Fibroblast of peridontal ligament (primary cell): ENCODE measurements at regions not wholly inside any gene's neighbourhood (a gene's known extent, or its start where the extent isn't known, plus 50 kb on each side); places are given as distances from the start of the nearest gene placed in this dataset.
A peak's percentile ranks its signal among the peaks of the same experiment; 100 is the strongest.

ENCODE experiments used
- DNase-seq: peaks from one replicate; pipeline ENCODE4 v3.0.0-alpha.2; 2010; ENCODE audit errors: extremely low read depth

DNA sequence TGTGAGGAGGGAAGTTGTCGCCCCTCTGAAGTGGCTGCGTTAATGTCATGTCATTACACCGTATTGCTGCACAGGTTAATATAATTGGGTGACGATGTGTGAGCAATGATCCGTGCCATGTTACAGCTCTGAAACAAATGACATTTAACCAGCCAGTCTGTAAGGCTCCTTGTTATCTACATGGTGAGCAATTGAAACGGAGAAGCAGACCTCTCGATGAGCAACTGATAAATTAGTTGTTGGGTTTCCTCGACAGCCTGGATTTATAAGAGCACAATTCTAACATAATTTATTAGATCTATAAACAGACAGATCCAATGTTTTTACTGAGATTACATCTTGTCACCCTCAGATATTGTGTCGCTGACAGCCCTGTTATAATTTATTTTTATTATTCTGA, 49.9 kb upstream of the MAFB start:
- DNase-seq = no peak

DNA sequence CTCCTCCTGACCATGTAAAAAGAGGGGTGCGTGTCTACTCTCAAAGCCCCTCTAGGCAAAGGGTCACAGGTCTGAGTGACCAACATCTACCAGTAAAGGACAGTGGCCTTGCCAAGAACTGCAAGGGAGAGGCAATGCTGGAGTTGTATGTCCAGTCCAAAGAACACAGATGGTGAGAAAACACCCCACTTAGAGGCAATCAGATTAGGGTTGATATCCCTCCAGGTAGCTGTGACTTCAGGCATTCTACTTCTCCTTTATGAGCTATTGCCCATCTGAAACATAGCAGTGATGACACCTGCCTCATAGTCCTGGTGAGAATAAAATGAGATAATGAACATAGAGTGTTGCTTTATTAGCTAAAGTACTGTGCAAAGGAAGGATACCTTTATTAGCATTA, 50.8 kb upstream of the MAFB start:
- DNase-seq = no peak

DNA sequence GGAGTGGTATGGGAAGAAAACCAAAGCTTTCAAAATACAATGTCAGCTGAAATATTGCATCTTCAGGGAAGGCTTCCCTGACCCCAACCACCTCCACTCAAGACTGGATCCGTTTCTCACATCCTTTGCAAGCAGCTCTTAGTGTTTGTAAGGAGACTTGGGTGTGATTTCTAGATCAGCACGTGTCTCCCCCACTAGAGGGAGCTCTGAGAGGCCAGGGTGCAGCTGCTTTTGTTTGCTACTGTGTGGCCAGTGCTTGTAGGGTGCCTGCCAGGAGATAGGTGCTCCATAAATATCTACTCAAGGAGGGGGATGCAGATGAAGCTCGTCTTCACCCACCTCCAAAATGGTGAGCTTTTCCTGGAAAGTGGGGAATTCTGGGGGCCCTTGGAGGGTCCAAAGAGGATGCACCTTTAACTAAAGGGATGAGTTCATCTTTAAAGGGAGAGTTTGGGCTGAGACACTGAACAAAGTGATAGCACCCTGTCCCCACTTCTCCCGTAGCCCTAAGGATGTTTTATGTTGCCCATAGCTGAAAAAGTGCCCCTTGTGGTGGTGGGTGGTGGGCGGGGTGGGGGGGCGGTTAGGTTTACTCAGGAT, 52.6 kb upstream of the MAFB start:
- peak; percentile 34 for DNase-seq

DNA sequence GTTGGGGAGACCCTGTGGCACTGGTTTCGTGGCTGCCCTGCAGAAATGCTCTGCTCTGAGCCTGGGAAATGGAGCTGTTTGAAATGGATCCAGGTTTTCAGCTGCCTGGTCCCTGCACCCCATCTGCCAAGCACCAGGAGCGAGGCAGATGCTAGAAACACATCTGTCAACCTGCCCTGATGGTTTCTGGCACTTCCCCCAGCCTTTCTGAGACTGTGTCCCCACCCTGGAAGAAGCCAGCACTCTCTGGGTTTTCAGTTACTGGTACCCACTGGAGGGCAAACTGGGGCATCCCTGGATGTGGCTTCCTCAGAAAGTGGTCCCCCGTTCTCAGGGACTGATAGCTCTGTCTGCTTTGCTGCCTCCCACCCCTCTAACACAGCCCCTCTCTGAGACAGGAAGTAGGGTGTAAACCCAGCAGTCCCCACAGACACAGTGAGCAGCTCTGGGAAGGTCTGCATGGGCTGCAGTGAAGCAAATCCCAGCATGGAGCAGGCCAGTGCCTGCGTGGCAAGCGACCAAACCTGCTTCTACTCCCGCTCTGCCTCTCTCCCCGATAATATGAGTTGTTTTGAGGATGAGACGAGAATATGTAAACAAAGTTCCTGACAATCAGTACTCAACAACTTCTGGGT, 54.2 kb upstream of the MAFB start:
- no peak for DNase-seq

DNA sequence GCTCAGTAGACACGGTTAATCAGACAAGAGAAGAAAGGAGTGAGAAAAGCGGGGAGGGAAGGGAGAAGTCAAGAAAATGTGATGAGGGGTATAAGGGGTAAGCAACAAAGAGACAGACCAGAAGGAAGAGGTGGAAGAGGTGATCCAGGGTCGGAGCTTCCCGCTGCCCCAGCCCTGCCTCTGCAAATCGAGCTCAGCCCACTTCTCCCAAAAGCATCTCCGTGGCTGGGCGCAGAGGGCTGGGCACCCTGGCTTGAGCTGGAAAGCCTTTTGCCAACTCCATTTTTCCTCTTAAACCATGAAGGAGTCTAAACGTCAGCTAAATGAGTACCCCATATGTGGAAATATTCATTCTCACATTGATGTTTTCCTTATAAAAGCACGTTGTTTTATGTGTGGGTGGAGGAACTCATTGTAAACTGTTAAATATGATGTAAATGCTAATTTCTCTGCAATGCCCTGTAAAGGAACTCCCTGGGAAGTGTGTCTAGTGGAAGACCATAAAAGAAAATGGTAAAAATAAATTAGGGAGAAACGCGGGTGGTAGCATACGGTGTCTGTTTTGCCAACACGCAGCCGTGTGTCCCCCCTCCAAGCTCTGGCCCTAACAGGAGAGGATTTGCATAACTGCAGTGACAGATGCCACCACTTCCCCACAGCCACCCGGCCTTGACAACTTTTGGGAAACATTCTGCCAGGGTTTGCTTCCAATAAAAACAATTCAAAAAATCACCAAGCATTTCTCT, 55.2 kb upstream of the MAFB start:
- DNase-seq = no peak

DNA sequence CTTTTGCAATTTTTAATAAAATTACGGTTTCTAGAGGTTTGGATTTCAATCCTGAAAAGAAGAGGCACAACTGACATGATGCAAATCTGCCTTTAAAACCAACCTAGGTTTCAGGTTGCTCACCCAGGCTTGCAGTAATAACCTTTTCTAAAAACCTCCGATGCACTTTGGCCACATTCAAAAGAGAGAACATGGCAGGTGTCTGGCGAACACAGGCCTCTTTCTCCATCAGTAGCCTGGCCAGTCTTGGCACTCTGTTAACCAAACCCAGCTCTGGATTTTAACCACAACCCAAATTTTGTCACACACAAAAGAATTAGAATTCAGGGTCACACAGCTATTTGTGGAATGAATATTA, 55.8 kb upstream of the MAFB start:
- DNase-seq = no peak

DNA sequence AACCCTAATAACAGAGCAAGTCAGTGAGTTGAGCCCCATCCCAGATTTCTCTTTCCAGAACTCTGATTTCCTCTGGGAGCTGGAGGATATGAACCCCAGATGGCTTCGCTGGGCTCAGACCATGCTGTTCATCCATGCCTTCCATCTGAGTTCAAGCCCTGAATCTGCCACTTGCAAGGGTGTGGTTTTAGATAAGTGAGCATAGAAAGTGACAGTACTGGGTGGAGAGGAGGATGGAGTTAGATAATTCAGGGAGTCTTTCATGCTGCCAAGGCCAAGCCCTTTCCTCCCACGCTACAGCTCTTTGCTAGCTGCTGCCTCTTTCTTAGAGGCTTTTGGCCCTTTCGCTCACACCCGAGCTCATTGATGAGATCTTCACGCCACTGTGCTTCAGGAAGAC, 57.2 kb upstream of the MAFB start:
- no peak for DNase-seq

DNA sequence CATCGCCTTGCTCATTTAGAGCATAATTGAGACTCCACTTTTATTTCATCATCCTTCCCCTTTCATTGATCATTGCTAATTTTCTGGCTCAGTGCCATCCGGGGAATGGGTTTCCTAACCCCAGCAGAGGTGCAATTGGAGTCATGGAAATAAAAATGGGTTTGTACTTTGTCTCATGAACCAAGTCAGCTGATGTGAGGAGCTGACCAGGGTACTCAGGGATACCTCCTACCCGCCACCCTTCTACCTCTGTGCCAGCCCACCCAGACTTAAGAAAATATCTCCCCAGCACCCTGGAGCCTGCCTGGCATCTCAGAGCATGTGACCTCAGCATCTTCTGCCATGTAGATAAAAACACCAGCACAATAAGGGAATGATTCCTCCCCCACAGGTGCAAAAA, 59.1 kb upstream of the MAFB start:
- DNase-seq = no peak

DNA sequence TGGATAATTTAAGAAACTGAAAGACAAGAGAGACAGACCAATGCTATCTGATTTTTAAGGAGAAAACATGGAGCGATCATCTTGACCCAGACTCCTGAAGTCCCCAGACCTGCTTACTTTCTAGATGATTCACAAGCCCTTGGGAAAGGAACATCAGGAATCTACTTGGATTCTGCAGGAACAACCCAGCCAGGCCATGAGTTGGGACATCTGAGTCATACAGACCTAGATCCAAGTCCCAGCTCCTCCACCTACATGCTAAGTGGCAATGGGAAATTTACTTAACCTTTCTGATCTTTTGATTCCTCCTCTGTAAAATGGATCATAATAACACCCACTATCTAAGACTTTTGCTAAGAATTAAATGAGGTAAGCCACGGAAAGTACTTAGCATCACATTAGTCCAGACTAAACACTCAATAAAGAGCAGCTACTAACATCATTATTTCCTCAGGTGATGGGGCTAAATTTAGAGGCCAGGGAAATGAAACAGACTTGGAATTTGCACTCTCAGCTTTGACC, 61.0 kb upstream of the MAFB start:
- DNase-seq = no peak

DNA sequence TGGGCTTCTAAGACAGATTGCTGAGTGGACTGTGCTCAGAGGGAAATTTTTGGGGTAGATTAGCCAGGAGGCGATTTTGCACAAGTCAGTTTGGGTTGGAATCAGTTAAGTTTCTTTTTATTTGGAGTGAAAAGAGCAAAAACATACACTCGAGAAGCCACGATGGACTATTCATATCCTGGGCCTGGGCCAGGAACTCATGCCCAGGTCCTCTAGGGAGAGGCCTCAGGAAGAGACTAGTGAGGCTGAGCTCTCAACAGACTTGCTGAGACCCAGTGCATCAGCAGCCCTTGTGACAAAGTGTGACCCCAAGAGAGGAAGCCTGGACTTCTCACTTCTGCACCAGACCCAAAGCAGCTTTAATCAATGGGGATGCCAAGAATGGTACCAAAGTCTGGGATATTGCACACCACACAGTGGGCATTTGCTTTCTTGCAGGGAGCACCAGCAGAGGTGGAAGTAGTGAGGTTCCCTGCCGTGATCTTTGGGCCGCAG, 61.6 kb upstream of the MAFB start:
- DNase-seq = no peak

DNA sequence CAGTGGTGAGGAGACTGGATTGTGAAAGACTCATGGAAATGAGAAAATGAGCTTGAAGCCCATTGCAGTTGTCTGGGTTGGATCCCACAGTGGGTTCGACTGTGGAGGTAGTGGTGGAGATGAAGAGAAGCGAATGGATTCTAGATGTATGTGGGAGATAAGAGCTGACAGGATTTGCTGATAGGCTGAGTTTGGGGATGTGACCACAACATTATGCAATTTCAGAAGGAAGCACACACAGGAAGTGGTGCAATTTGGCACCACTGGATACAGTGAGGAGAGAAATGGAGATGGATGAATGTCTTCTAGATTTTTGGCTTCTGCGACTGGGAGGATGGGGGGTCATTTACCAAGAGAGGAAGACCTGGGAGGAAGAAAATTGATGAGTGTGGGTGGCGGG, 64.4 kb upstream of the MAFB start:
- no peak for DNase-seq

DNA sequence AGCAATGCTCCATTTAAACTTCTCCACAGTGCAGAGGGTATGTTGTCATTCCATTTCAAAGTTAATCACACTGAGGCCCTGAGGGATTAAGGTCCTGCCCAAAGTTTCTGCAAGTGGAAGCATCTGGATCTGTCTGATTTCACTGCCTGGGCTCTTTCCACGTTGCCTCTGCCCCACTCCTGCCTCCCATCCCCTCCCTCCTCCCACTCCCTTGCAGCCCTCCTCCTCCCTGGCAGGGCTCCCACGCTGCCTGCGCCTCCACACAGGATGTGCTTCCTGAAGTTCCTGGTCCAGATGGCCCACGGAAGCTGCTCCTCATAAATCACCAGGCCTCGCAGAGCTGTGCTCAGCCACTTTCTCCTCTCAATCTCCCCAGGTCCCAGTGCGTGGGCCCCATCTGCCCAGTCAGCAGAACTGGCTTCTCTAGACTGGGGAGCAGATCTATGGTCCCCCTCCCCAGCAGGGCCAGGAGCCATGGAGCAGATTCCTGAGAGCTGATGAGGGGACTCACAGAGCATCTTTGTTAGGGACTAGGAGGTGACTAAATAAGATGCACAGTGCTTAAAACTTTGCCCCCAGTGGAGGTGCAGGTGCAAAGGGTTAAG, 65.4 kb upstream of the MAFB start:
- no peak for DNase-seq

DNA sequence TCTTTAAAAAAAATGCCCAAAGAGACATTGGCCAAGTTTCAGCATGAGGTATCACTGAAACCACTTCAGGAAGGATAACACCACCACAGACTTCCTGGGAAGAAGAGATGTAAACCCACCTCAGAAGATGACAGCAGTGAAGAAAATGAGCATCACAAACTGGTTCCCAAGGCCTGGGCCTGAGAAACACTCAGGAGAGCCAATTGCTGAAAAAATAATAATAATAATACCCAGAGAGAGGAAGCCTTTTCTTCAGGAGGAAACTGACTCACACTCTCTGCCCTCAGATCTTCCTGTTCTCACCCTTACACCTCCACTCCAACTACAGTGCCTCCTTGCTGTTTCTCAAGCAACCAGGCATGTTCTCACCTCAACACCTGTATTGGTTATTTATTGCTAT, 68.1 kb upstream of the MAFB start:
- DNase-seq = no peak

DNA sequence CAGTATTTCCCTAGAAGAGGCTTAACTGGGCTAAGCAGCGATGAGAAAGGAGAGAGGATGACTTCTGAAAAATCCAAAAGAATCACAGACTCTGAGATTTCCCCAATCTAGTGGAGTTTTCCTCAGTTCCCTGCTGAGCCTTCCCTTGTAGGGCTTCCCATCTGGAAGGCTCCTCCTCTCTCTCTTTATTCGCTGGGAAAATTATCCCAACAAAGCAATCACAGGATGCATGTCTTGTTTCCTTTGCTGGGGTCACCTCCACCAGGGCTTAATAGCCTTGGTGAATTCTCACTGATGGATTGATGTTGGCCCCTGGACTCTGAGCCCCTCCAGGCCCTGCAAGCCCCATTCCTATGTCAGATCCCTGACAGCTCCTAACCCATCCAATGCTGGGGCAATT, 69.8 kb upstream of the MAFB start:
- DNase-seq = no peak

DNA sequence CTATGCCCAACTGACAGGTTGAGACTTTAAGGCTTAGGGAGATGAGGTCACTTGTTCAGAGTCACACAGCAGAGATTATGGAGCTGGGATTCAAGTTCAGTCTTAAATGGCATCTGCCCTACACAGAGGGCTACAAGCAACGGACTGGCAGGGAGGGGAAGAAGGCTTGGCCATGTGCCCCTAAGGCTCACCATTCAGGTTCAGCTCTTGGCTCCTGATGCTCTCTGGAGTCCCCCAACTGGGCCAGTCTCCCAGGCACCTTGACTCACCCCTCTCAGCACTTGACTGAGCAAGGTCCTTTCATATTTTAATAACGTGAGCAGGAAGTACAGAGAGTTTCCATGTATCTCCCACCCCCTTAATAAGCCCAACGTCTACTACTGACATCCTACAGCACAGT, 71.4 kb upstream of the MAFB start:
- DNase-seq = no peak

DNA sequence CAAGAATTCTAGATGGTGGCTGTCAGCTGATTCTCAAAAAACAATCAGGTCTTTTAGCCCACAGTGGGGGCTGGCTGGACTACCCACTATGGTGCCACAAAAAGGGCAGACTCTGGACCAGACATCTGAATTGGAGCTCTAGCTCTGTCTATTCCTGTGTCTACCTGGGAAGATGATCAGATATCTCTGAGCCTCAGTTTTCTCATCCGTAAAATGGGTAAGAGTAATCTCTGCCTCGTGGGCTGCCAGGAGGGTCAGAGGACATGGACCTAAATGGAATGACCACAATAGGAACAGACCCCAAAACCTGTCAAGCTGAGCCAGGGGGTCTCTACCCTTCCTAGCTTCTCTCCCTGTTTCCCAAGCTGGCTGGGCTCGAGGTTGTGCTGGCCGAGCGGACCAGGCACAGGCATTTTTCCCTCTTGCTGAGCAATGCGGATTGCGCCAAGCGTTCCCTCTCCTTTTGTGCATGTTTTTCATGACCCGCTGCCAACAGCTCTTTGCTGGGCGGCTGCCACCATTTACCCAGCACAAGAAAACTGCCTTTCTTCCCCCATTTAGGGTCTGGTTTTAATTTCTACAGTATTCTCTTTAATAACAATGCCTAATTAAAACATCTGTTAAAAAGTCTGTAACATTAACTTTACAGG, 74.7 kb upstream of the MAFB start:
- peak; percentile 14 for DNase-seq

DNA sequence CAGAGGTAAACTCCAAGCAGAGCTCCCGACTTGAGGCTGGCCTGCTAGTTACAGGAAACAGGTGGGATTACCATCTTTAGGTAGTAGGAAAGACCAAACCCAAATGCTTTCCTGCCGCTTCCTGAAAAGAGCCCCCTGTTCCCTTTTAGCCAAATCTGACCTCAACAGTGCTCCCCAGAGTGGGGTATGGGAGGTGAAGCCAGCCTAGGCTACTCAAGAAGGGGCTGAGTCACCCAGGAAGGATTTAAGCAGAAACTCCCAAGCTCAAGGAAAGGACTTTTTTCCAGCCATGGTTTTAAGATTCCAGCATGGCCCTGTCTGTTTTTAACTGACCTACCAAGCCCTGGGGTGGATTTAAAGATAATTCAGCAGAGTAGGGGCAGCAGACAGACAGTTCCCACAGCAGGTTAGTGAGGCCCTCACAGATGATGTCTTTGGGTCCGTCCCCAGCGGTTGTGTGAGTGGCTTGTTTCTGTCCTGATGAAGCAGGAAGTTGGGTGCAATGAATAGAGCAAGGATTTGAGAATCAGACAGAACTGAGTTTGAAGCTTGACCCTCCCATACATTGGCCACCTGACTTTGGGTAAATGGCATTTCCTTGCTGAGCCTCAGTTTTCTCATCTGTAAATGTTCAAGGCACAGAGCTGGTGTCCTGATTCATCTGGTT, 76.9 kb upstream of the MAFB start:
- no peak for DNase-seq

DNA sequence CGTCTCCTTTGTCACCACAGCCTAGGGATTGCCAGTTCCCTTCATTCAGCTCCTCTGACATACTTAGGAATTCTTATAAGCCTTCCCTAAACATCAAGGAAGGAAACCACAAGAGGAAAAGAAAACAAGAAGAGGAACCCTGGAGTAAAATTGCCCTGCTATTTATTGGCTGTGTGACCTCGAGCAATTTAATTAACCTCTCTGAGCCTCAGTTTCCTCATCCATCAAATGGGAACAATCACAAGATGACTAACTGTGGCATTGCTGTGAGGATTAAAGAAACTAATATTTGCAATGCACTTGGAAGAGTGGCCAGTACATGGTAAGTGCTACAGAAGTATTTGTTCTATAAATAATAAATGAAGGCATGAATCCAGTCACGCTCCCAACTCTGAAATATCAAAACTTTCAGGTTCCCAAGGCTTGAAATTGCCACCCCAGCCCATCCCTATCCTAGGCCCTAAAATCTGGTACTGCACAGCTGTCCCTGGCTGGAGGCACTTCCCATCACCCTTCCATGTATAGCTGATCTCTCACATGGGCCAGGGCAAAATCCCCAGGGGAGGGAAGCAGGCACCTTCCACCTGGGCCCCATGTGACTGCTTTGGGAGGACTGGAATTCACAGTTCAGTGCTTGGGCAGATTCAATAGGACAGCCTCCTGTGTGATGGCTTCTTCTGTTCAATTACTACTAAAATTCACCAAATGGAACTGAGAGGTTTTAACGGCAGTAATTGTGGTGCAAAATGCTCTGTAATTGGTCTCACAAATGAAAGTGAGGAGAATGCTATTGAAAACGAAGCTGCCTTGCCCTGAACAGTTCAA, 78.0 kb upstream of the MAFB start:
- DNase-seq = no peak

DNA sequence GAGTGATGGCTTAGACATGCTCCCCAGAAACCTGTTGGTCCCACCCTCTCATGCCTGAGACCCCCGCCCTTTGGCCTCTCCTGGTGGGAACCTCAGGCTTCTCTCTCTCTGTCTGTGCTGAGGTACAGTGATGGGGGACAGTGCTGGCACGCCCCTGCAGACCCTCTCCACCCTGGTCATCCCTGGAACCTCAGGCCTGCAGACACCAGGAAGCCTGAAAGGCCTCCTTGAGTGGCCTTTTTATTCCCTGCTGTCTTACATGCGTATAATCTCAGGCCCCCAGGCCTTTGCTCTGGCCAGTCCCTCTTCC, 78.5 kb upstream of the MAFB start:
- DNase-seq = no peak

DNA sequence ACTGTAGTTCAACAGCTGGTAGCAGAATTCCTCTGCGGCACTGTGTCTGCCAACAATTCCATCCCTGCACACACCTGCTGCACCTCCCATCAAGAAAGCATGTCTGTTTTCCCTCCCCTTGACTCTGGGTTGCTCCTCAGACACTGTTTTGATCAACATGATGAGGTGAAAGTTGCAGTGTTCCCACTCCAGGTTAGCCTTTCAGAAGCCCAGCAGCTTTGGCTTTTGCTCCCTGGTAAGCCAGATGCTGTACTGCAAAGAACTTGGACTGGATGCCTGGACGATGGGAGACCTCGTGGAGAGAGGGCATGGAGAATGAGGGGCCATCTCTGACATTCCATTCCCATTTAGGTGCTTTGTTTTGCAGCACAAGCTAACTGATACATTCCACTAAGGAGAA, 79.1 kb upstream of the MAFB start:
- no peak for DNase-seq

DNA sequence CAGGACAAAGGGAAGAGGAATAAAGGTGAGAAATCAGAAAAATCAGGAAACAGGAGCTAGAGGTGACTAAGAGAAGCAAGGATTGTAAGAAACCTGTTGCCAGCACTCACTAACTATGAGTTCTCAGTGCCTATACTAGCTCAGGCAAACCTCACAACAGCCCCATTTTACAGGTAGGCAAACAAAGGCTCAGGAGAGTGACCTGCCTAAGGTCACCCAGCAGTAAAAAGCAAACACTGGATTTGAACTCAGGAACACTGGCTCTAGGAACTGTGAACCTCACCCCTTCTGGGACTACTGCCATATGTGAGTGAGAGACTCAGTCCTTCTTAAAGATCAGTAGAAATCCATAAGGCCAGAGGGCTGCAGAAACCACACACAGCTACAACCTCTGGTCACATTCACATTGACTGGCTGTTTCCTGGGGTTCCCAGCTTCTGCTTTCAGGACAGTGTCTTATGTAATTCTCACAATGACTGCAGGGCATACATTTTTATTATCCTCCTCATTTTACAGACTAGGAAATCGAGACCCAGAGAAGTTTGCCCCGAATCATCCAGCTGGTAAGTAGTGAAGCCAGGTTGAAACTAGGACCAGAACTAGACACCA, 80.7 kb upstream of the MAFB start:
- no peak for DNase-seq
